ENCODE measurements at regions not wholly inside any gene's neighbourhood (a gene's known extent, or its start where the extent isn't known, plus 50 kb on each side); places are given as distances from the start of the nearest gene placed in this dataset.
"Not testable (repeated sequence)": the region's sequence is repeated elsewhere in the genome, so short reads cannot be mapped to it uniquely, and the experiment has no call there.

GRCh38 chr5:82959466-82959865, 117.7 kb downstream of the TMEM167A start:
- DNase-seq (ENCODE audit: insufficient read length, low spot score) (no peak), FAIRE-seq (no peak)

DNA sequence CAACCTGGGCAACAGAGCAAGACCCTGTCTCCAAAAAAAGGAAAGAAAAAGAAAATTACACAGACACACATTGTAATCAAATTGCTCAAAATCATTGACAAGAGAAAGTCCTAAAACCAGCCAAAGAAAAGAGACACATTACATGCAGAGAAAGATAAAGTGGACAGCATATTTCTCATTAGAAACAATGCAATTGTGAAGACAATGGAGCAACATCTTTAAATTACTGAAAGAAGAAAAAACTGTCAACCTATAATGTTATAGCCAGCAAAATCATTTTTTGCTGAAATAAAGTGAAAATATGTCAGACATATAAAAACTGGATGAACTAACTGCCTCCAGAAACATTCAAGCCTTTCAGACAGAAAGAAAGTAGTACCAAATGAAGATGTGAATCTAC, 120.6 kb downstream of the TMEM167A start:
- no peak for FAIRE-seq

GRCh38 chr5:82952326-82952725, 124.9 kb downstream of the TMEM167A start:
- DNase-seq (ENCODE audit: insufficient read length, low spot score) = no peak
- no peak for FAIRE-seq

More for the DNA sequence above, 120.6 kb downstream of the TMEM167A start:
- DNase-seq (ENCODE audit: insufficient read length, low spot score) = no peak

DNA sequence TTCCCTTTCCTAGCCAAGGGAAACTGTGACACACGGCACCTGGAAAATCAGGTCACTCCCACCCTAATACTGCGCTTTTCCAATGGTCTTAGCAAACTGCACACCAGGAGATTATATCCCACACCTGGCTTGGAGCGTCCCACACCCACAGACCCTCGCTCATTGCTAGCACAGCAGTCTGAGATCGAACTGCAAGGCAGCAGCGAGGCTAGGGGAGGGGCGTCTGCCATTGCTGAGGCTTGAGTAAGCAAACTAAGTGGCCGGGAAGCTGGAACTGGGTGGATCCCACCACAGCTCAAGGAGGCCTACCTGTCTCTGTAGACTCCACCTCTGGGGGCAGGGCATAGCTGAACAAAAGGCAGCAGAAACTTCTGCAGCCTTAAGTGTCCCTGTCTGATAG, 132.9 kb downstream of the TMEM167A start:
- not testable (repeated sequence) for FAIRE-seq; DNase-seq (ENCODE audit: insufficient read length, low spot score)

- FAIRE-seq (no peak), DNase-seq (ENCODE audit: insufficient read length, low spot score) (no peak)
Observed at GRCh38 chr5:82942083-82942881, 134.9 kb downstream of the TMEM167A start.

DNA sequence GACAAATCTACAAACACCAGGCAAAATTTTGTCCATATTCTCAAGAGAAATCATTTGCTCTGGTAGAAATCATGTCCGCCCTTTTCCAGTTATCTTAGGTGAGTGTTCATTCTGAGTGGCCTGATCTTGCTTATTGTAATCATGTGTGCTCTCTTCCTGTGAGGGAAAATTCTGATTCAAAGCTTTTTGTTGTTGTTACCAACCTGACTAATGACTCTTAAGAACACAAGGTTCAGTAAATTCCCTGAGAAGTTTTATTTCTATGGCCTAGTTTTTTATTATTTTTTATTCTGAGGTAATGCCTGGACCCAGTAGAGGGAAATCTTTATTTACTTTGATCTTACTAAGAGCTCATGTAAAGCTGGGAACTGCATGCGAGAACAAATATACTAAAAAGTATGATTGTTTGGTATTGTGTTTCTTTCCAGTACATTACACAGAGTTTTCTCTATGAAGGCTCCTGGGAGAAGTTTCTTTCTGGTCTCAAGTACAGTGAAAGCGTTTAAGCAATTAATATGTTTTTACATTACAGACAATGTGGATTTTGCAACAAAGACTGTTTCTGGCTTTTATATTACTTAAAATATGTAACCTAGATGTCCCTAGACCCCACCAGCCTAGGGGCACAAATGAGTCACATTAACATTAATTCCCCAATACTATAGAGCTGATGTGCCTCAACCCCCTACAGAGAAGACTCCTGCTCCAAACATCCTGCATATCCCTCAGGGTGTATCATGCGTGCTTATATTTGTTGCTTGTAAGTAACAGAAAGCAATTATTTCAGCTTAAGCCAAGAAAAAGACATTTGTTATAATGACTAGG, 138.1 kb downstream of the TMEM167A start:
- FAIRE-seq = no peak
- DNase-seq (ENCODE audit: insufficient read length, low spot score) = no peak

DNA sequence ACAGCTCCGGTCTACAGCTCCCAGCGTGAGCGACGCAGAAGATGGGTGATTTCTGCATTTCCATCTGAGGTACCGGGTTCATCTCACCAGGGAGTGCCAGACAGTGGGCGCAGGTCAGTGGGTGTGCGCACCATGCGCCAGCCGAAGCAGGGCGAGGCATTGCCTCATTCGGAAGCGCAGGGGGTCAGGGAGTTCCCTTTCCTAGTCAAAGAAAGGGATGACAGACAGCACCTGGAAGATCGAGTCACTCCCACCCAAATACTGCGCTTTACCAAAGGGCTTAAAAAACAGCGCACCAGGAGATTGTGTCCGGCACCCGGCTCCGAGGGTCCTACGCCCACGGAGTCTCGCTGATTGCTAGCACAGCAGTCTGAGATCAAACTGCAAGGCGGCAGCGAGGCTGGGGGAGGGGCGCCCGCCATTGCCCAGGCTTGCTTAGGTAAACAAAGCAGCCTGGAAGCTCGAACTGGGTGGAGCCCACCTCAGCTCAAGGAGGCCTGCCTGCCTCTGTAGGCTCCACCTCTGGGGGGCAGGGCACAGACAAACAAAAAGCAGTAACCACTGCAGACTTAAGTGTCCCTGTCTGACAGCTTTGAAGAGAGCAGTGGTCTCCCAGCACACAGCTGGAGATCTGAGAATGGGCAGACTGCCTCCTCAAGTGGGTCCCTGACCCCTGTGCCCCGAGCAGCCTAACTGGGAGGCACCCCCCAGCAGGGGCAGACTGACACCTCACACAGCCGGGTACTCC, 144.5 kb downstream of the TMEM167A start:
- not testable (repeated sequence) for FAIRE-seq; DNase-seq (ENCODE audit: insufficient read length, low spot score)

DNA sequence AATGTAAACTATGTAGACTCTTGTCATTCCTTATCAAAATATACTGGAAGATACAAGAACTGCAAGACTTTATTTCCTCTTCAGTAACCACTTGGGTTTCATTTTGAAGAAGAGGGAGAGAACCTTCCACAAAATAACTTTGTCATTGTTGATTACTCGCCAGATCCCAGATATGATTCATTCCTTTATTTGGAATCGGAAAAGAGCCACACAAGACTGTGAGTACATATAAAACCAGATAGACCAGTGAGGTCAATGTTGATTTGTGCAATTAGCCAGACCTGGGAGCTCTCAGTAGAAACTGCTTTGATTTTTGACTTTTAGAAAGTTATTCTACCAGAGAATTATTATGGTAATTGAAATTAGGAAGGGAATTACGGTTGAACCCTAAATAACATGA, 146.1 kb downstream of the TMEM167A start:
- FAIRE-seq = no peak
- DNase-seq (ENCODE audit: insufficient read length, low spot score) = no peak

DNA sequence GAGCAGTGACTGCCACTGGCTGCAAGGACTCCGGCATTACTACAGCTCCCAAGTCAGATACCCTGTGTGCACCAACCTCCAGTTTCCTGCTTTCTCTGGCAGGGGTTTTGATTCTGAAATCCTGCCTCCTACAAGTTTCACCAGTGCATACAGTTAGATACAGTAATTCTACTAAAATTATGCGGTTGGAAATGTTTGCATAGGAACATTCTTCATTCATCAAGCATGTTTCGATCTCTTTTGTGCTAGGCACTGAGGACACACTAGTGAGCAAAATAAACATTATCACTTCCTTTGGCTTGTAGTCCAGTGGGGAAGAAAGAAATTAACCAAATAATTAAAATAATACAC, 152.2 kb downstream of the TMEM167A start:
- no peak for DNase-seq (ENCODE audit: insufficient read length, low spot score)
- no peak for FAIRE-seq

GRCh38 chr5:82924226-82925060, 152.8 kb downstream of the TMEM167A start:
- FAIRE-seq (no peak), DNase-seq (ENCODE audit: insufficient read length, low spot score) (no peak)

DNA sequence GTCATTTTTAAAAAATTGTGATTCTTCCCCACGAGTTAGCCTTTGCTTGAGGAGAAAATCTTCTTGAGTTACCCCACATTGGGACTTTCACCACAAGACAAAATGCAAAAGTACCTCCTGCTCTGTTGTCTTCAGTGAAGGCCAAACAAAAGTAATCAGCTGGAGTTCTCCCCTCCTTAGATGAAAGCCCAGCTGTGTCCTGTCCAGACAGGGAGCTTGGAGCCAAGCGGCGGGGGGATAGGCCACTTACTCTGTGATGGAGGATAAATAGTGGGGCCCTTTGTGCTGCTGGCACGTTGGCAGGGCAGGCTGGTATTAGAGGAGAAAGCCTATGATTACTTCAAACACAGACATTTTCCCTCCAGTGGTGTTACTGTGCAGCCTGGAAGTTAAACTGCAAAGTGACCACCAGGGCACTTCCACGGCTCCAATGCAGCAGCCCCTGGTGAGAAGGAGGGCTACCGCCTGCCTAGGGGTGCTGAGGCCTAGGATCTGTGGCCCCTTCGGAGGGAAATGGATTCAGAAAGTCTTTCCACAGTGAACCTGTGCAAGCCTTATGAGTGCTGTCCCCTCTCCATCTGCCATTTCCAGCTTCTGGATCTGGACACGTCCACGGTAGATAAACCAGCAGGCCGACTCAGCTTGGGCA, 155.0 kb downstream of the TMEM167A start:
- DNase-seq (ENCODE audit: insufficient read length, low spot score) (no peak), FAIRE-seq (no peak)

- FAIRE-seq (no peak), DNase-seq (ENCODE audit: insufficient read length, low spot score) (no peak)
Observed at GRCh38 chr5:82918311-82919031, 158.7 kb downstream of the TMEM167A start.

DNA sequence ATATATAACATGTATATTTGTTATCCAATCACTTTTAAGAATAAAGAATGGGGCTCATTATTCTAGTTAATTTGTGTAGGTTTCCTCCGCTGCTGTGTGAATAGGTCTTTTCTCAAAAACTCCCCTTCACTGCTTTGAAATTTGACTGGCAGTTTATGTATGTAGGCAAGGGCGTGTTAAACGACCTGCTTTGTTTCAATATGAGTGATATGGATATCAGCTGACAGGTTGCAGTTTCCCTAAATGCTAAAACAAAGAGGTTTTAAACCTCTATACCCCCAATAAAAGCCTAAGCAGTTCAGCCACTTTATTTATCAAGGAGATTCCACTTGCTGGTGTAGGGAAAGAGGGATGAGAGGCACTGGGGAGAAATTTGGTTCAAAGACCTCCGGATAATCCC, 159.6 kb downstream of the TMEM167A start:
- DNase-seq (ENCODE audit: insufficient read length, low spot score) (no peak), FAIRE-seq (no peak)

DNA sequence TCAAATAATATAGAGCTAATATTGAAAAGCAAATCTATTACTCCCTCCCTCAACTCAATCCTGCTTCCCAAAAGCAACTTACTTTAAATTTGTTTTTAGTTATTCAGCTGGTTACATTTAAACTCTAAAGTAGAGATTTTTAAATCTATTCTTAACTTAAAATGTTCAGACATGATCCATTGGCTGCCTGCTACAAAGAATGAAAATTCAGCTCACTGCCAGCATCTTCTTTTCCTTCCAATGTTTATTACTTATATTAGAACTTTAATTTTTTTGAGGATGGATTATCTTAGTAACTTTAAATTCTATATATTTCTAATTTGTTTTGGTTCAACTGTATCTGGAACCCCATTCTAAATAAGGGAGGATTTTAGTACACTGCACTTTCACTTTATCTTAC, 163.2 kb downstream of the TMEM167A start:
- DNase-seq (ENCODE audit: insufficient read length, low spot score) (no peak), FAIRE-seq (no peak)

DNA sequence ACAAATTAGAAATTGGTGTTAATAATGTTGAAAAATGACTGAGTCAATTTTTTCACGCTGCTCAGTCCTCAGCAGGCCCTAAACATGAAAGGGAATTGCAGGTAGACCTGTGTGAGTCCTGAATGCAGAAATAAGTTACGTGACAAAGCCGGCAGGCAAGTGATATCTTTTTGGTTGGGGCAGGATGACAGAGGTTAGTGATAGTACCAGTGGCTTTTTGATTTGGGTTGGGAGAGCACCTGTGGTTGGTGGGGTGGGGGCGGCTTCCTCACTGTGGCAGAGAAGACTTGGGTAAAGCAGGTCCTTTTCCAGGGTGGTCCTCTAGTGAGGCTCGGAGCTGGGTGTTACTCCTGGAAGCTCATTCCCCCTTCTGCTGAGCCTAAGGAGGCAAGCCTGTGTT, 164.7 kb downstream of the TMEM167A start:
- FAIRE-seq = no peak
- no peak for DNase-seq (ENCODE audit: insufficient read length, low spot score)

- DNase-seq (ENCODE audit: insufficient read length, low spot score) (no peak), FAIRE-seq (no peak)
Observed at GRCh38 chr5:82911910-82912309, 165.3 kb downstream of the TMEM167A start.

DNA sequence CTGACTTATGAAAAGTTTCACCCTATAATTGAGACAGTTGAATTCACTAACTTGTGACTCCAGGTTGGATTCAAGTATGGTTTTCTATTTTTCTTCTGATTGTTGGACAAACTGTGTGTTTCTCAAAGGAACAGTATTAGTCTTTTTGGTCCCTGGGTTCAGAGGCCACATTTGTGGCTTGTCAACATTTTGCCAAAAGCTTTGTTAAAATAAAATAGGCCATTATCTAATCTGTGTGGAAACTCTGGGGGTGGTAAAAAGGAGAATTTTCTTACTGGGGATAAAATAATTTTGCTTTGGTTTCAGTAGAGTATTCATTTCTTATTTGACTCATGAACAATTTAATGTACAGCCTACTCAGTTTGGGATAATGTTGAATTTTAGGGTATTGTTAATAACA, 166.3 kb downstream of the TMEM167A start:
- DNase-seq (ENCODE audit: insufficient read length, low spot score) (no peak), FAIRE-seq (no peak)

DNA sequence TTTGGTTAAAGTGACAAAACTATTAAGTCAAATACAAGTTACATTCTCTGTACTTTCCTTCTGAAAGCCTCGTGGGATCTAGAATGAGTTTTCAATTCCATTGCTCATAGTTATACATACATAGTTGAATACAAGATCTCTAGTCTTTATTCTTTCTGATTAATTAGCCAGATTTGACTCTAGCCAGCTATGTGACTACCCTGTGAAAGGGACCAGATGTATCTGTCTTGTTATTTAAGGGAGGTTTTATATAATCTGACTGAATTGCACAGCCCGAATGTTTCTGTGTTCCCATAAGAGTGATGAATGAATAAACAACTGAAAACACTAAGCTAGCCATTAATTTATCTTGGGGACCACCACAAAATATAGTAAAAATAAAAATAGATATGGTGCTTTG, 166.7 kb downstream of the TMEM167A start:
- DNase-seq (ENCODE audit: insufficient read length, low spot score) (no peak), FAIRE-seq (no peak)

DNA sequence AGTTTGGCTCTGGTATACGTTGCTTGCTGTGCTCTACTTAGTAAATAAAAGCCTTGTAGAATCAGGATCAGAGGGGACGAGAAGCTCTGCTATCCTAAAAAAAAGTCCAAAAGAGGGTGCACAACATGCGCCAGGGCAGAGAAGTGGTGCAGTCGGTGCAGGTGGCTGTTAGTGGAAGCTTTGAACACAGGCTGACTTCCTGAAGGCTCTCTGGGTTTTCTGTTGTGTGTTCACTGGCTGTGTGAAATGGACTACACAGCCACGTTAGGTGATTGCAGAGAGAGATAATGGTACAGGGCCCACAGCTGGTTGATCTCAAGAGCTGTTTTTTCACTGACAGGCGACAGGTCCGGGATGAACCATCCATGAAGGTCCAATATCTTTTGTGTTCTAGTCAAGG, 167.4 kb downstream of the TMEM167A start:
- FAIRE-seq = no peak
- no peak for DNase-seq (ENCODE audit: insufficient read length, low spot score)

All from HTR-8/SVneo (cell line).